ENCODE measurements at regions not wholly inside any gene's neighbourhood (a gene's known extent, or its start where the extent isn't known, plus 50 kb on each side); places are given as distances from the start of the nearest gene placed in this dataset.

DNA sequence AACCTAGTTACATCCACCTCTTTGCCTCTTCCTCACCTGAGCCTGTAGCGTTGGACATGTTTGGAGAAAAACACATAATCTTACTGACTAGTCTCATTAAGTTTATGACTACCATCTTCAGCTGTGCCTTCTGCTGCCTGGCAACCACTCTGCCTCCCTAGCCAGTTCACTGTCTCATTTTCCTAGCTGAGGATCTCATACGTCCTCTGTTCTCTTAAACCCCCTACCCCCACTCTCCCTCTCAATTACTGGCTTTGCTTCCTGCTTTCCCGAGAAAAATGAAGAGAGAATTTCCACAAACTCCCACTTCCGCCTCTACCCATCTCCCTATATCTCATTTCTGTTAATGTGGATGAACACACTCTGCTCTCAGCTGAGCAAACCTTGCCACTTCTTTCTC is 239.3 kb upstream of the POU2AF2 start:
- TF ChIP-seq, protein P1, sequence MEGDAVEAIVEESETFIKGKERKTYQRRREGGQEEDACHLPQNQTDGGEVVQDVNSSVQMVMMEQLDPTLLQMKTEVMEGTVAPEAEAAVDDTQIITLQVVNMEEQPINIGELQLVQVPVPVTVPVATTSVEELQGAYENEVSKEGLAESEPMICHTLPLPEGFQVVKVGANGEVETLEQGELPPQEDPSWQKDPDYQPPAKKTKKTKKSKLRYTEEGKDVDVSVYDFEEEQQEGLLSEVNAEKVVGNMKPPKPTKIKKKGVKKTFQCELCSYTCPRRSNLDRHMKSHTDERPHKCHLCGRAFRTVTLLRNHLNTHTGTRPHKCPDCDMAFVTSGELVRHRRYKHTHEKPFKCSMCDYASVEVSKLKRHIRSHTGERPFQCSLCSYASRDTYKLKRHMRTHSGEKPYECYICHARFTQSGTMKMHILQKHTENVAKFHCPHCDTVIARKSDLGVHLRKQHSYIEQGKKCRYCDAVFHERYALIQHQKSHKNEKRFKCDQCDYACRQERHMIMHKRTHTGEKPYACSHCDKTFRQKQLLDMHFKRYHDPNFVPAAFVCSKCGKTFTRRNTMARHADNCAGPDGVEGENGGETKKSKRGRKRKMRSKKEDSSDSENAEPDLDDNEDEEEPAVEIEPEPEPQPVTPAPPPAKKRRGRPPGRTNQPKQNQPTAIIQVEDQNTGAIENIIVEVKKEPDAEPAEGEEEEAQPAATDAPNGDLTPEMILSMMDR (IDR thresholded peaks at IDR 0.05), result no peak
- no peak for TF ChIP-seq POLR2A (IDR thresholded peaks at IDR 0.05)
